GM12878 (cell line): ENCODE measurements at regions not wholly inside any gene's neighbourhood (a gene's known extent, or its start where the extent isn't known, plus 50 kb on each side); places are given as distances from the start of the nearest gene placed in this dataset.

Experiments used
- DPF2 ChIP-seq: fragments of 450-650 bp; IDR thresholded peaks from 2 replicates; pipeline ENCODE4 v1.6.1; 2017; ENCODE audit warnings: mild to moderate bottlenecking
- E2F8 ChIP-seq: fragments of 450-650 bp; IDR thresholded peaks from 2 replicates; pipeline ENCODE4 v1.6.1; 2018; ENCODE audit warnings: mild to moderate bottlenecking, low read depth, moderate library complexity; ENCODE audit not compliant: partially characterized antibody
- EGR1 ChIP-seq, 2 experiments: IDR thresholded peaks; 1 replicate in 1 of 2; 2 replicates in 1 of 2; pipeline ENCODE4 v1.6.1; 2011 to 2012; ENCODE audit warnings: low read depth in 2 of 2, low read length in 2 of 2, borderline replicate concordance in 1 of 2, mild to moderate bottlenecking in 1 of 2, moderate library complexity in 1 of 2
- ELK1 ChIP-seq: IDR thresholded peaks from 2 replicates; pipeline ENCODE4 v1.6.1; 2012; ENCODE audit warnings: low read depth, low read length, improper control_type of control experiment
- EP300 ChIP-seq, 2 experiments: fragments of 150-350 bp in 1 of 2; IDR thresholded peaks; 2 replicates each; pipeline ENCODE4 v1.6.1; 2011 to 2012; ENCODE audit warnings: low read depth in 2 of 2, low read length in 2 of 2, borderline replicate concordance in 1 of 2, improper control_type of control experiment in 1 of 2, inconsistent platforms in 1 of 2; ENCODE audit not compliant: control insufficient read depth in 1 of 2
- NFIC ChIP-seq: IDR thresholded peaks from 2 replicates; pipeline ENCODE4 v1.6.1; 2012; ENCODE audit warnings: low read depth, mild to moderate bottlenecking, inconsistent platforms, low read length, moderate library complexity
- NFXL1 ChIP-seq: fragments of 450-650 bp; IDR thresholded peaks from 2 replicates; pipeline ENCODE4 v1.6.1; 2017; ENCODE audit warnings: antibody characterized with exemption, mild to moderate bottlenecking, borderline replicate concordance
- SMAD1 ChIP-seq: fragments of 450-650 bp; IDR thresholded peaks from 2 replicates; pipeline ENCODE4 v1.6.1; 2018; ENCODE audit warnings: mild to moderate bottlenecking, low read depth; ENCODE audit not compliant: partially characterized antibody
- SRF ChIP-seq, 2 experiments: IDR thresholded peaks; 2 replicates each; pipeline ENCODE4 v1.6.1; 2011; ENCODE audit warnings: low read depth in 2 of 2, low read length in 2 of 2, mild to moderate bottlenecking in 1 of 2, moderate library complexity in 1 of 2
- SUPT20H ChIP-seq: IDR thresholded peaks from 2 replicates; pipeline ENCODE4 v1.6.1; 2011; ENCODE audit warnings: low read depth, mild to moderate bottlenecking, low read length, moderate library complexity, borderline replicate concordance; ENCODE audit not compliant: control insufficient read depth
- TARDBP ChIP-seq: IDR thresholded peaks from 2 replicates; pipeline ENCODE4 v1.6.1; 2016; ENCODE audit warnings: borderline replicate concordance
- WRNIP1 ChIP-seq: IDR thresholded peaks from 2 replicates; pipeline ENCODE4 v1.6.1; 2011; ENCODE audit warnings: low read depth, low read length, improper control_type of control experiment, borderline replicate concordance
- ZNF274 ChIP-seq: IDR thresholded peaks from one replicate; pipeline ENCODE4 v1.8.0; 2011; ENCODE audit not compliant: insufficient read length, insufficient read depth

GRCh38 chr3:168655611-168656010 lies 559.9 kb upstream of the GOLIM4 start (continued):
- TF ChIP-seq ELK1 (no peak), NFIC (no peak), E2F8 (no peak), ZNF274 (no peak), WRNIP1 (no peak), SRF (IDR thresholded peaks at IDR 0.05; ENCODE audit: low read depth in 2 of 2, low read length in 2 of 2) (no peak), EP300 (IDR thresholded peaks at IDR 0.05; ENCODE audit: borderline replicate concordance in 1 of 2, control insufficient read depth in 1 of 2, low read depth in 2 of 2, low read length in 2 of 2) (no peak), DPF2 (no peak), SUPT20H (no peak), TARDBP (no peak), EGR1 (IDR thresholded peaks at IDR 0.05; ENCODE audit: borderline replicate concordance in 1 of 2, low read depth in 2 of 2, low read length in 2 of 2) (no peak), SMAD1 (no peak), NFXL1 (no peak)
